Osteoblast (primary cell): ENCODE measurements at regions not wholly inside any gene's neighbourhood (a gene's known extent, or its start where the extent isn't known, plus 50 kb on each side); places are given as distances from the start of the nearest gene placed in this dataset.

Source experiments
- DNase-seq: peaks from one replicate; pipeline ENCODE4 v3.0.0; 2011; ENCODE audit warnings: low spot score, mixed read lengths; ENCODE audit not compliant: insufficient read length; ENCODE audit errors: missing footprints
- H2AFZ ChIP-seq: 2 replicates; pipeline ENCODE4 v1.6.0; 2011; ENCODE audit warnings: mild to moderate bottlenecking, low read length
- H3K27ac ChIP-seq: 2 replicates; pipeline ENCODE4 v1.5.1; 2011; ENCODE audit warnings: mild to moderate bottlenecking, low read depth, low read length, moderate library complexity
- H3K27me3 ChIP-seq: 2 replicates; pipeline ENCODE4 v1.6.0; 2012; ENCODE audit warnings: mild to moderate bottlenecking, control low read depth, inconsistent platforms, low read length, moderate library complexity; ENCODE audit not compliant: insufficient read depth
- H3K36me3 ChIP-seq: 2 replicates; pipeline ENCODE4 v1.5.1; 2011; ENCODE audit warnings: mild to moderate bottlenecking, low read length, control low read depth, moderate library complexity; ENCODE audit not compliant: insufficient read depth
- H3K4me1 ChIP-seq: 2 replicates; pipeline ENCODE4 v1.5.1; 2011; ENCODE audit warnings: mild to moderate bottlenecking, low read length, control low read depth, moderate library complexity; ENCODE audit not compliant: insufficient read depth
- H3K4me2 ChIP-seq: 2 replicates; pipeline ENCODE4 v1.6.0; 2011; ENCODE audit warnings: mild to moderate bottlenecking, low read length; ENCODE audit not compliant: insufficient read depth
- H3K4me3 ChIP-seq: fragments of 200-600 bp; sonication (generic); 3 replicates; pipeline ENCODE4 v1.5.1; 2012; ENCODE audit warnings: mild to moderate bottlenecking, low read length, inconsistent platforms; ENCODE audit not compliant: insufficient read depth
- H3K79me2 ChIP-seq: 2 replicates; pipeline ENCODE4 v1.6.0; 2012; ENCODE audit warnings: mild to moderate bottlenecking, low read length, control low read depth, inconsistent platforms; ENCODE audit not compliant: insufficient read depth
- H3K9me3 ChIP-seq: 2 replicates; pipeline ENCODE4 v1.5.1; 2011; ENCODE audit warnings: low read depth, low read length, control low read depth
- H4K20me1 ChIP-seq: 2 replicates; pipeline ENCODE4 v1.6.0; 2012; ENCODE audit warnings: mild to moderate bottlenecking, low read length, control low read depth; ENCODE audit not compliant: insufficient read depth
- TF ChIP-seq, protein P1 (sequence below): IDR thresholded peaks from 2 replicates; pipeline ENCODE4 v1.5.1; 2011; ENCODE audit warnings: mild to moderate bottlenecking, low read depth, low read length, moderate library complexity; ENCODE audit errors: extremely low read depth

GRCh38 chr17:12613566-12613965 is 52.1 kb upstream of the MYOCD start:
- DNase-seq, result no peak
- H3K4me2 ChIP-seq, result no peak overlapping the region
- H3K79me2 ChIP-seq, result no peaks in the 10 kb centered on the region
- peaks cover 9% of the 10 kb centered on the region for H3K4me1 ChIP-seq
- no peaks in the 10 kb centered on the region for H4K20me1 ChIP-seq
- H3K4me3 ChIP-seq, result no peak overlapping the region
- H3K9me3 ChIP-seq, result no peaks in the 10 kb centered on the region
- TF ChIP-seq, protein P1, sequence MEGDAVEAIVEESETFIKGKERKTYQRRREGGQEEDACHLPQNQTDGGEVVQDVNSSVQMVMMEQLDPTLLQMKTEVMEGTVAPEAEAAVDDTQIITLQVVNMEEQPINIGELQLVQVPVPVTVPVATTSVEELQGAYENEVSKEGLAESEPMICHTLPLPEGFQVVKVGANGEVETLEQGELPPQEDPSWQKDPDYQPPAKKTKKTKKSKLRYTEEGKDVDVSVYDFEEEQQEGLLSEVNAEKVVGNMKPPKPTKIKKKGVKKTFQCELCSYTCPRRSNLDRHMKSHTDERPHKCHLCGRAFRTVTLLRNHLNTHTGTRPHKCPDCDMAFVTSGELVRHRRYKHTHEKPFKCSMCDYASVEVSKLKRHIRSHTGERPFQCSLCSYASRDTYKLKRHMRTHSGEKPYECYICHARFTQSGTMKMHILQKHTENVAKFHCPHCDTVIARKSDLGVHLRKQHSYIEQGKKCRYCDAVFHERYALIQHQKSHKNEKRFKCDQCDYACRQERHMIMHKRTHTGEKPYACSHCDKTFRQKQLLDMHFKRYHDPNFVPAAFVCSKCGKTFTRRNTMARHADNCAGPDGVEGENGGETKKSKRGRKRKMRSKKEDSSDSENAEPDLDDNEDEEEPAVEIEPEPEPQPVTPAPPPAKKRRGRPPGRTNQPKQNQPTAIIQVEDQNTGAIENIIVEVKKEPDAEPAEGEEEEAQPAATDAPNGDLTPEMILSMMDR, result no peak
- no peaks in the 10 kb centered on the region for H3K36me3 ChIP-seq
- no peak overlapping the region for H2AFZ ChIP-seq
- H3K27ac ChIP-seq, result peak overlapping the region; percentile 29
- H3K27me3 ChIP-seq, result no peaks in the 10 kb centered on the region
